GM12878 (cell line): ENCODE measurements at regions not wholly inside any gene's neighbourhood (a gene's known extent, or its start where the extent isn't known, plus 50 kb on each side); places are given as distances from the start of the nearest gene placed in this dataset.

Experiments used
- ATAC-seq: fragments of 200-7000 bp; cut with Tn5 transposase; 3 replicates; pipeline ENCODE4 v1.9.1; 2020; ENCODE audit warnings: mild to moderate bottlenecking, moderate library complexity
- BruUV-seq: library from RNA; stranded (reverse); fragments of 400-500 nt; replicated peaks from 2 replicates; lab custom pipeline; 2021; lab: Mats Ljungman, UMichigan
- CTCF ChIA-PET: fragments of 300-600 bp; sonication (Branson Sonifier 250); formaldehyde crosslinking; extraction: SDS; loops from one replicate; lab custom pipeline; 2021; ENCODE audit warnings: inconsistent platforms; lab: Yijun Ruan, JAX
- POLR2A ChIA-PET: fragments of 350-600 bp; formaldehyde crosslinking; extraction: SDS; loops from one replicate; lab custom pipeline; 2021; ENCODE audit warnings: inconsistent platforms; lab: Charles Lee
- RAD21 ChIA-PET: fragments of 300-600 bp; sonication (Branson Sonifier 250); formaldehyde crosslinking; loops from one replicate; lab custom pipeline; 2023; ENCODE audit warnings: antibody characterized with exemption; ENCODE audit not compliant: unreplicated experiment; lab: Charles Lee
- SMC1A ChIA-PET: fragments of 300-600 bp; sonication (Branson Sonifier 250); formaldehyde crosslinking; loops from one replicate; lab custom pipeline; 2023; ENCODE audit not compliant: unreplicated experiment, uncharacterized antibody; lab: Charles Lee
- DNase-seq: peaks from one replicate; pipeline ENCODE4 v3.0.0-alpha.2; 2011; ENCODE audit warnings: low read depth, low spot score
- FAIRE-seq: peaks from 3 replicates; lab custom pipeline; 2011; peaks lifted over from hg19 to GRCh38; lab: Jason Lieb, UNC
- H2AFZ ChIP-seq: 2 replicates; pipeline ENCODE4 v1.6.0; 2011; ENCODE audit warnings: low read depth, low read length, control low read depth; ENCODE audit not compliant: control insufficient read depth
- H3K27ac ChIP-seq: 2 replicates; pipeline ENCODE4 v1.5.1; 2011; ENCODE audit warnings: control low read depth; ENCODE audit not compliant: control insufficient read depth, insufficient read depth
- H3K27me3 ChIP-seq, 2 experiments: replicated peaks in 1 of 2; 2 replicates each; pipeline versions ENCODE4 v1.6.0 to v1.6.1; 2011; ENCODE audit warnings: low read length in 1 of 2; ENCODE audit not compliant: control insufficient read depth in 2 of 2, insufficient read depth in 2 of 2
- H3K36me3 ChIP-seq, 2 experiments: 2 replicates each; pipeline ENCODE4 v1.5.1; 2011; ENCODE audit warnings: low read length in 1 of 2; ENCODE audit not compliant: control insufficient read depth in 2 of 2, insufficient read depth in 2 of 2
- H3K4me1 ChIP-seq: 2 replicates; pipeline ENCODE4 v1.6.1; 2011; ENCODE audit warnings: mild to moderate bottlenecking, low read length, moderate library complexity, mixed read lengths; ENCODE audit not compliant: control insufficient read depth, insufficient read depth
- H3K4me2 ChIP-seq: 2 replicates; pipeline ENCODE4 v1.6.0; 2011; ENCODE audit warnings: control low read depth; ENCODE audit not compliant: control insufficient read depth, insufficient read depth
- H3K4me3 ChIP-seq: fragments of 200-600 bp; sonication (generic); 2 replicates; pipeline ENCODE4 v1.5.1; 2016
- H3K79me2 ChIP-seq: 2 replicates; pipeline ENCODE4 v1.6.0; 2011; ENCODE audit warnings: low read length; ENCODE audit not compliant: control insufficient read depth, insufficient read depth
- H3K9ac ChIP-seq: 2 replicates; pipeline ENCODE4 v1.8.0; 2011; ENCODE audit warnings: low read length, control low read depth, mixed read lengths; ENCODE audit not compliant: control insufficient read depth, insufficient read depth
- H3K9me3 ChIP-seq: replicated peaks from 3 replicates; pipeline ENCODE4 v1.5.1; 2011; ENCODE audit warnings: mild to moderate bottlenecking, low read length; ENCODE audit not compliant: control insufficient read depth, insufficient read depth
- H4K20me1 ChIP-seq: 2 replicates; pipeline ENCODE4 v1.6.0; 2011; ENCODE audit not compliant: control insufficient read depth, insufficient read depth
- BRCA1 ChIP-seq: IDR thresholded peaks from 2 replicates; pipeline ENCODE4 v1.6.1; 2011; ENCODE audit warnings: low read depth, low read length, improper control_type of control experiment
- EED ChIP-seq: sonication (generic); IDR thresholded peaks from 2 replicates; pipeline ENCODE4 v1.6.1; 2016; ENCODE audit warnings: antibody characterized with exemption, low read depth
- IKZF2 ChIP-seq, 2 experiments: fragments of 450-650 bp; IDR thresholded peaks; 2 replicates each; pipeline ENCODE4 v1.6.1; 2017; ENCODE audit warnings: mild to moderate bottlenecking in 2 of 2, moderate library complexity in 2 of 2
- KAT2A ChIP-seq: conservative IDR thresholded peaks from 2 replicates; pipeline ENCODE4 v1.6.1; 2011; ENCODE audit warnings: low read depth, low read length; ENCODE audit not compliant: control insufficient read depth
- MTA2 ChIP-seq: fragments of 450-650 bp; IDR thresholded peaks from 2 replicates; pipeline ENCODE4 v1.6.1; 2016; ENCODE audit warnings: low read depth, mild to moderate bottlenecking, moderate library complexity
- PAX5 ChIP-seq: IDR thresholded peaks from 2 replicates; pipeline ENCODE4 v1.6.1; 2011; ENCODE audit warnings: low read depth, low read length, borderline replicate concordance
- RAD21 ChIP-seq: IDR thresholded peaks from 2 replicates; pipeline ENCODE4 v1.6.1; 2011; ENCODE audit warnings: mild to moderate bottlenecking, low read depth, low read length, moderate library complexity; ENCODE audit not compliant: insufficient read depth
- RBBP5 ChIP-seq: fragments of 200-600 bp; sonication (generic); conservative IDR thresholded peaks from 2 replicates; pipeline ENCODE4 v1.6.1; 2016
- SMARCA5 ChIP-seq: fragments of 450-650 bp; IDR thresholded peaks from 2 replicates; pipeline ENCODE4 v1.6.1; 2017; ENCODE audit warnings: mild to moderate bottlenecking
- SPI1 ChIP-seq: IDR thresholded peaks from 2 replicates; pipeline ENCODE4 v1.6.1; 2011; ENCODE audit warnings: low read depth, mild to moderate bottlenecking, low read length, moderate library complexity, borderline replicate concordance; ENCODE audit not compliant: insufficient read depth
- TARDBP ChIP-seq: IDR thresholded peaks from 2 replicates; pipeline ENCODE4 v1.6.1; 2016; ENCODE audit warnings: borderline replicate concordance
- WGBS: methylation state at CpG from one replicate; pipeline ENCODE4 v1.1.6; 2016; ENCODE audit warnings: low lambda C conversion rate; ENCODE audit not compliant: insufficient replicate concordance, insufficient coverage; ENCODE audit errors: missing lambda C conversion rate; 5-methylcytosine and 5-hydroxymethylcytosine counted together
- in situ Hi-C: fragments of 300-500 bp; cut with MboI; formaldehyde crosslinking; loops from 9 replicates; pipeline ENCODE4 v1.14.3; 2018; ENCODE audit warnings: mixed read lengths
- intact Hi-C: fragments of 100-400 bp; cut with micrococcal nuclease; formaldehyde crosslinking; loops from one replicate; pipeline ENCODE4 v1.14.2; 2022; ENCODE audit not compliant: unreplicated experiment
- TF ChIP-seq, protein P1 (sequence below): fragments of 450-650 bp; IDR thresholded peaks from 2 replicates; pipeline ENCODE4 v1.6.1; 2017; ENCODE audit warnings: mild to moderate bottlenecking
- TF ChIP-seq, protein P2 (sequence below): IDR thresholded peaks from 2 replicates; pipeline ENCODE4 v1.6.1; 2012; ENCODE audit warnings: mild to moderate bottlenecking, low read depth, low read length

DNA sequence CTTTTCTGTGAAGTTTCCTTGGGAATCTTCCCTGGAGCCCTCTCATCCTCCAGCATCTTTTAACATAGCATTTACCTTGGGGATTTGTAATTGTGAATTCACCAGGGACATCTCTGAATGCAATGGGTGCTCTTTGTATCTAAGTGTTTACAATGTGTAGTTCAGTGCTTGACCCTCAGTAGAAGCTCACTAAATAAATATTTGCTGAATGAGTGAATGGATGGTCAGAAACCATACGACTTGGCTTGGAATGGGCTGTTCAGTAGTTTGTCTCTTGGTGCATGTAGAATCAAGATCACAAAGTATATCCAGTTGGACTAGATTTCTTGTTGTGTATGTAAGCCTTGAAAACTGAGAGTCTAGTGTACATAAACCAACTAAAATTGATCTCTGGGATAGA, 81.8 kb upstream of the MEF2C start:
- ATAC-seq, result no peak
- H3K27me3 ChIP-seq, result no peaks in the 10 kb centered on the region
- no peak overlapping the region for H3K4me3 ChIP-seq
- H3K4me2 ChIP-seq, result no peak overlapping the region
- in situ Hi-C loops (no loop called here), intact Hi-C loops (no loop called here)
- POLR2A ChIA-PET, result no interaction called here
- no peaks in the 10 kb centered on the region for H3K36me3 ChIP-seq
- no peak overlapping the region for H2AFZ ChIP-seq
- BruUV-seq, result no TSS peak
- CTCF ChIA-PET, result interaction anchor here (1.0 kb wide), 1 partner anchor 74 kb away, joined by 4 read pairs; no protein-coding TSS in a partner anchor
- no peaks in the 10 kb centered on the region for H4K20me1 ChIP-seq
- H3K27ac ChIP-seq, result no peak overlapping the region
- TF ChIP-seq, protein P1, sequence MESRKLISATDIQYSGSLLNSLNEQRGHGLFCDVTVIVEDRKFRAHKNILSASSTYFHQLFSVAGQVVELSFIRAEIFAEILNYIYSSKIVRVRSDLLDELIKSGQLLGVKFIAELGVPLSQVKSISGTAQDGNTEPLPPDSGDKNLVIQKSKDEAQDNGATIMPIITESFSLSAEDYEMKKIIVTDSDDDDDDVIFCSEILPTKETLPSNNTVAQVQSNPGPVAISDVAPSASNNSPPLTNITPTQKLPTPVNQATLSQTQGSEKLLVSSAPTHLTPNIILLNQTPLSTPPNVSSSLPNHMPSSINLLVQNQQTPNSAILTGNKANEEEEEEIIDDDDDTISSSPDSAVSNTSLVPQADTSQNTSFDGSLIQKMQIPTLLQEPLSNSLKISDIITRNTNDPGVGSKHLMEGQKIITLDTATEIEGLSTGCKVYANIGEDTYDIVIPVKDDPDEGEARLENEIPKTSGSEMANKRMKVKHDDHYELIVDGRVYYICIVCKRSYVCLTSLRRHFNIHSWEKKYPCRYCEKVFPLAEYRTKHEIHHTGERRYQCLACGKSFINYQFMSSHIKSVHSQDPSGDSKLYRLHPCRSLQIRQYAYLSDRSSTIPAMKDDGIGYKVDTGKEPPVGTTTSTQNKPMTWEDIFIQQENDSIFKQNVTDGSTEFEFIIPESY, result no peak
- TF ChIP-seq KAT2A (no peak), RAD21 (no peak), RBBP5 (no peak), BRCA1 (no peak), MTA2 (no peak), SMARCA5 (no peak), PAX5 (no peak), EED (no peak), IKZF2 (IDR thresholded peaks at IDR 0.05) (no peak), TARDBP (no peak), SPI1 (no peak)
- TF ChIP-seq, protein P2, sequence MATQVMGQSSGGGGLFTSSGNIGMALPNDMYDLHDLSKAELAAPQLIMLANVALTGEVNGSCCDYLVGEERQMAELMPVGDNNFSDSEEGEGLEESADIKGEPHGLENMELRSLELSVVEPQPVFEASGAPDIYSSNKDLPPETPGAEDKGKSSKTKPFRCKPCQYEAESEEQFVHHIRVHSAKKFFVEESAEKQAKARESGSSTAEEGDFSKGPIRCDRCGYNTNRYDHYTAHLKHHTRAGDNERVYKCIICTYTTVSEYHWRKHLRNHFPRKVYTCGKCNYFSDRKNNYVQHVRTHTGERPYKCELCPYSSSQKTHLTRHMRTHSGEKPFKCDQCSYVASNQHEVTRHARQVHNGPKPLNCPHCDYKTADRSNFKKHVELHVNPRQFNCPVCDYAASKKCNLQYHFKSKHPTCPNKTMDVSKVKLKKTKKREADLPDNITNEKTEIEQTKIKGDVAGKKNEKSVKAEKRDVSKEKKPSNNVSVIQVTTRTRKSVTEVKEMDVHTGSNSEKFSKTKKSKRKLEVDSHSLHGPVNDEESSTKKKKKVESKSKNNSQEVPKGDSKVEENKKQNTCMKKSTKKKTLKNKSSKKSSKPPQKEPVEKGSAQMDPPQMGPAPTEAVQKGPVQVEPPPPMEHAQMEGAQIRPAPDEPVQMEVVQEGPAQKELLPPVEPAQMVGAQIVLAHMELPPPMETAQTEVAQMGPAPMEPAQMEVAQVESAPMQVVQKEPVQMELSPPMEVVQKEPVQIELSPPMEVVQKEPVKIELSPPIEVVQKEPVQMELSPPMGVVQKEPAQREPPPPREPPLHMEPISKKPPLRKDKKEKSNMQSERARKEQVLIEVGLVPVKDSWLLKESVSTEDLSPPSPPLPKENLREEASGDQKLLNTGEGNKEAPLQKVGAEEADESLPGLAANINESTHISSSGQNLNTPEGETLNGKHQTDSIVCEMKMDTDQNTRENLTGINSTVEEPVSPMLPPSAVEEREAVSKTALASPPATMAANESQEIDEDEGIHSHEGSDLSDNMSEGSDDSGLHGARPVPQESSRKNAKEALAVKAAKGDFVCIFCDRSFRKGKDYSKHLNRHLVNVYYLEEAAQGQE, result no peak
- SMC1A ChIA-PET, result no interaction called here
- no peak overlapping the region for H3K9ac ChIP-seq
- DNase-seq, result no peak
- H3K79me2 ChIP-seq, result no peaks in the 10 kb centered on the region
- WGBS, result 96% methylated on average over 1 of the region's 1 CpG
- no peak for FAIRE-seq
- RAD21 ChIA-PET, result no interaction called here
- no peaks in the 10 kb centered on the region; the same call in 2 of the 3 replicates for H3K9me3 ChIP-seq
- peaks cover 7% of the 10 kb centered on the region; the same call in 1 of the 2 replicates for H3K4me1 ChIP-seq
